ENCODE measurements at regions not wholly inside any gene's neighbourhood (a gene's known extent, or its start where the extent isn't known, plus 50 kb on each side); places are given as distances from the start of the nearest gene placed in this dataset.
A peak's percentile ranks its signal among the peaks of the same experiment; 100 is the strongest.

DNA sequence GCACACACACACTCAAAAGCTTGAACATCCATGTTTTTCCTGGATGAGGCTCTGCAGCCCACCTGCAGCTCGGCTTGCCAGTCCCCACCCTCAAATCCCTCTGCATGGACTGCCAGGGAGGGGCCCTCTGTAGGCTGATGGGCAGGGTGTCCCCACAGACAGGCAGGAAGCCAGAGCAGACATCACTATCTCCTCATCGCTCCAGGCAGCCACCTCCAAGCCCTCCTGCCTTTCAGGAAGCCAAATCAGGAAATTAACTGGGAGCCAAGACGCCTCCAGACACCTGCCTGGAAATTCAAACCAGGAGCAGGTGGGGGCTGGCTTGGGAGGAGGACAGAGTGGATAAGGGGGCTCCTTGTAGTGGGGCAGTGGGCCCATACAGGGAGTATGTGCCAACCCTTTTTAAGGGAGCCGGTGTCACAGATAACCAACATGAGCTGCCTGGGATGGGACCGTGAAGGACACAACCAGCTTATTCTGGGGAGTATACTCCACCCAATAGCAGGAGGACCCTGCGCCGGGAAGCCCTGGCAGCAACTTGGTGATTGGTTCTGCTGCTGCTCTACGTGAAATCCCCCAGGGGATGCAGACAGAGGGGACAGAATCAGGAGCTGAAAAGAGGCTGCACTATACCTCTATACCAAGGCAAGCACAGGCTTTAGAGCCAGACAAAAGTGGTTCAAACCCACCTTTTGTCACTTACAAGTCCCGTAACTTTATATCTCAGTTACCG is 139.1 kb downstream of the CCT6B start:
- intact Hi-C loops (cut with micrococcal nuclease), result no loop called here
- Mint-ChIP-seq H3K27ac (no peak overlapping the region), H3K4me1 (ENCODE audit: low read depth) (peaks cover 14% of the 10 kb centered on the region), H3K4me3 (no peak overlapping the region), H3K27me3 (ENCODE audit: low read depth) (no peaks in the 10 kb centered on the region), H3K9me3 (no peaks in the 10 kb centered on the region), H3K36me3 (ENCODE audit: low read depth) (no peaks in the 10 kb centered on the region)
- no peak for DNase-seq
- CTCF ChIA-PET, result no interaction called here

DNA sequence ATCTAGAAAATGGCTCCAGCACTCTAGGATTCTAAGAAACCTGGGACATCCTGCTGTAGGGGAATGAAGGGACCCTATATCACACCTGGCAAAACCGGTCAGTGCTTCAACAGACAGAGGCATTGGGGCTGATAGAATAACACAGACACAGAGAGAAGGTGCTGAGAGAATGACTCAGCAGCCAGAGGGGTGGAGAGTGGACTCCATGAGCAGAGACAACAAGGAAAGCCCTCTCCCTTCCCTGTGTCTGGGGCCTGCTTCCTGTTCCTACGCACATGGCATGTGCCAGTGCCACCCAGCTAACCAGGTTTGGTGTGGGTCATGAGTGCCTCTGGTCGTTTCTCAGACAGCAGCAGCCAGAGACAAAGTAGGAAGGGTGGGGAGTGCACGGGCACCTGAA is 140.3 kb downstream of the CCT6B start:
- CTCF ChIA-PET, result no interaction called here
- Mint-ChIP-seq H3K4me1 (ENCODE audit: low read depth) (peaks cover 14% of the 10 kb centered on the region), H3K9me3 (no peaks in the 10 kb centered on the region), H3K27me3 (ENCODE audit: low read depth) (no peaks in the 10 kb centered on the region), H3K36me3 (ENCODE audit: low read depth) (no peaks in the 10 kb centered on the region), H3K4me3 (no peak overlapping the region), H3K27ac (no peak overlapping the region)
- intact Hi-C loops (cut with micrococcal nuclease), result no loop called here
- no peak for DNase-seq

DNA sequence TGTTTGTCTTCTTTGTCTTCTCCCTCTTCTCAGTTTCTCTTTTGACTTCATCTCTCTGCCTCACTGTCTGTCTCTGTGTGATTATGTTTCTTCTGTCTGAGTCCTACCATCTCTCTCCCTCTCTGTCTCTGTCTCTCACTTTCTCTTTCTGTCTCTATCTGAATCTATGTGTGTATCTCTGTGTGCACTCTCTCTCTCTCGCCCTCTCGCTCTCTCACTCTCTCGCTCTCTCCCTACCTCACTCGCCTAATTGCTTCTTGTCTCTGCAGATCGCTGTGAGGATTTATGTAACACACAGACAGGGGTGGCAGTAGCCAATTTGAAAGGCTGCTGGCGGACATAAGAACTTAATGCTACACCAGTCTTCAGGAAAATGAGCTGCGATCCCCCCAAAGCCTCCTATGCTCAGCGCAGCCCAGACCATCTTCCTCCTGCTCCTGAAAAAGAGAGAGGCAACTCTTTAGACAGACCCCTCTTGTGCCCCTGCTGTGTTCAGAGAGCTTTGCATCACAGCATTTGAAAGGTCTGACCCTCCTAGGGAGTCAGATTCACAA is 140.9 kb downstream of the CCT6B start:
- H3K4me3 Mint-ChIP-seq, result no peak overlapping the region
- peak; percentile 18 for DNase-seq
- H3K4me1 Mint-ChIP-seq (ENCODE audit: low read depth), result peaks cover 14% of the 10 kb centered on the region
- no peaks in the 10 kb centered on the region for H3K27me3 Mint-ChIP-seq (ENCODE audit: low read depth)
- intact Hi-C loops (cut with micrococcal nuclease), result no loop called here
- H3K36me3 Mint-ChIP-seq (ENCODE audit: low read depth), result no peaks in the 10 kb centered on the region
- H3K27ac Mint-ChIP-seq, result no peak overlapping the region
- H3K9me3 Mint-ChIP-seq, result no peaks in the 10 kb centered on the region
- CTCF ChIA-PET, result no interaction called here

DNA sequence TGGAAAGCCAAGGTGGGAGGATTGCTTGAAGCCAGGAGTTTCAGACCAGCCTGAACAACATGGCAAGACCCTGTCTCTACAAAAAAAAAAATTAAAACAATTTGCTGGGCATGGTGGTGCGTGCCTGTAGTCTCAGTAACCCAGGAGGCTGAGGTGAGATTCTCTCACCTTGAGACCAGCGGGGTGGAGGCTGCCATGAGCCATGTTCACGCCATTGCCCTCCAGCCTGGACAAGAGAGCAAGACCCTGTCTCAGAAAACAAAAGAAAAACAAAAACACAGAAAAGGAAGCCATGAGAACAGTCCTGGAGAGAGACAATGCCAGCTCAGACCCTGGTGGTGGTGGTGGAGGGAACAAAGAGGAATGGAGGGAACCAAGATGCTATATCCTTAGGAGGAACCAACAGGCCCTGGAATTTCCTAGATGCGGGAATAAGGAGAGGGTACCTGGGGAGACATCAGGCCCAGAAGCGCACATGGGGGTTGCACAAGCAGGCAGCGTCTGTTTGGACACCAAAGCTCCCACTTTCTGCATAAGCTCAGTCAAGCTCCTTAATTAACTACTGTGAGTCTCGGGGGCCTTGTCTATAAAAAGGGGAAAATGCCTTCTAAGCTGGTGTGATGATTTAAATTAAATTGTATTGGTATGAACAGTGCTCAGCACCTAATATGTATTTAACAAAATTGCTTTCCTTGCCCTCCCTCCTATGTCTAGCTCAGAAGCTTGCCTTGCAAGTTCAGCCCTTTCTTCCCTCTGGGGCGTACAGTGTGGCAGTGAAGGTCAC is 143.8 kb downstream of the CCT6B start:
- no peak overlapping the region for H3K27ac Mint-ChIP-seq
- no peak overlapping the region for H3K4me3 Mint-ChIP-seq
- peaks cover 14% of the 10 kb centered on the region for H3K4me1 Mint-ChIP-seq (ENCODE audit: low read depth)
- no peaks in the 10 kb centered on the region for H3K36me3 Mint-ChIP-seq (ENCODE audit: low read depth)
- no peak for DNase-seq
- CTCF ChIA-PET, result no interaction called here
- intact Hi-C loops (cut with micrococcal nuclease), result no loop called here
- no peaks in the 10 kb centered on the region for H3K9me3 Mint-ChIP-seq
- H3K27me3 Mint-ChIP-seq (ENCODE audit: low read depth), result no peaks in the 10 kb centered on the region

DNA sequence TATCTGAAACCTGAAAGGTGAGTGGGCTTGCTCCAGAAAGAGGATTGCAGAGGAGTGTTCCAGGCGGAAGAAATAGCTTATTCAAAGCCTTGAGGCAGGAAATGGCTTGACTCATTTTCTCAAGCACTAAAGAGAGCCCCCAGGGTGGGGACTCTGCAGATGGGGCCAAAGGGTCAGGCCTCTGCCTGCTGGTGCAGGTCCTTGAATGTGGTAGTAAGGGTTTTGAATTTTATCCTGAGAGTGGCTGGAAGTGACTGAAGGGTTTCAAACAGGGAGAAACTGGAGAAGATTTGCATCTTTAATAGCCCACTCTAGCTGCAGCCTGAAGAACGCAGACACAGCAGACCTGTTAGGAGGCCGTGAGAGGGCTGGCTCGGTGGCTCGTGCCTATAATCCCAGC is 144.4 kb downstream of the CCT6B start:
- no peaks in the 10 kb centered on the region for H3K9me3 Mint-ChIP-seq
- intact Hi-C loops (cut with micrococcal nuclease), result no loop called here
- H3K4me3 Mint-ChIP-seq, result no peak overlapping the region
- CTCF ChIA-PET, result no interaction called here
- no peaks in the 10 kb centered on the region for H3K36me3 Mint-ChIP-seq (ENCODE audit: low read depth)
- H3K27ac Mint-ChIP-seq, result no peak overlapping the region
- H3K27me3 Mint-ChIP-seq (ENCODE audit: low read depth), result no peaks in the 10 kb centered on the region
- H3K4me1 Mint-ChIP-seq (ENCODE audit: low read depth), result peaks cover 14% of the 10 kb centered on the region
- no peak for DNase-seq

DNA sequence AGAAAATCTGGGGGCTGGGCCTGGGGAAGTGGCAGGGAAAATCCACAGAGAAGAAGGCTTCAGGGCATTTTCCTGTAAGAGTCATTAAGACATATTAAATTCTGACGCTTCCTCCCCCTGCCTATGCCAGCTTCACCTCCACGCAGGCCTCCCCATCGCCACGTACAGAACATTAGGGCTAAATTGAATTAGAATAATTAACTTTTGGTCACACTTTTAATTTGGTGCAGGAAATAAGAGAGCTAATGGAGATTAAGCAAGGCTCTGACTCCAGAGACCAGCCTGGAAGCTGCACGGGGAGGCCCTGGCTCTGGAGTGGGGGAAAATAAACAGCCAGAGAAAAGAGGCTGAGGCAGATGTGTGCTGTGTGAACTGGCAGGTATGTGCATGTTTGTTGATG is 148.0 kb downstream of the CCT6B start:
- Mint-ChIP-seq H3K27ac (no peak overlapping the region), H3K36me3 (ENCODE audit: low read depth) (no peaks in the 10 kb centered on the region), H3K4me1 (ENCODE audit: low read depth) (no peaks in the 10 kb centered on the region), H3K4me3 (no peak overlapping the region), H3K27me3 (ENCODE audit: low read depth) (no peaks in the 10 kb centered on the region), H3K9me3 (no peaks in the 10 kb centered on the region)
- DNase-seq, result no peak
- intact Hi-C loops (cut with micrococcal nuclease), result no loop called here
- CTCF ChIA-PET, result no interaction called here

DNA sequence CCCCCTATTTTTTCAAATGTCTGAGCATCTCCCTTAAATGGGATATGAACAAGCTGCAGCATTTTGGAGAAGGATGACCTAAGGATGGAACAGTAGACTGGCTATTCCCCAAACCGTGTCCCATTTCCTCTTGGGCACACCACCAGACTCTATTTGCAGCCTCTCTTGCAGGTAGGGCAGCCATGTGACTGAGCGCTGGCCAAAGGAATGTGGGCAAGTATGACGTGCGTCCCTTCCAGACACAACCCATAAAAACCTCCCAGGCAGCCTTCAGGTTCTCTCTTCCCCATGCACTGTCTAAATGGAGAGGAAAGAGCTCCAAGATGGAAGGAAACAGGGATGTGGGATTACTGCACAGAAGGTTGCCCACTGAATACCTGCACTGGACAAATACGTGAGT is 149.7 kb downstream of the CCT6B start:
- intact Hi-C loops (cut with micrococcal nuclease), result no loop called here
- Mint-ChIP-seq H3K36me3 (ENCODE audit: low read depth) (no peaks in the 10 kb centered on the region), H3K27me3 (ENCODE audit: low read depth) (no peaks in the 10 kb centered on the region), H3K4me1 (ENCODE audit: low read depth) (no peaks in the 10 kb centered on the region), H3K9me3 (no peaks in the 10 kb centered on the region), H3K4me3 (no peak overlapping the region), H3K27ac (no peak overlapping the region)
- no peak for DNase-seq
- CTCF ChIA-PET, result no interaction called here

DNA sequence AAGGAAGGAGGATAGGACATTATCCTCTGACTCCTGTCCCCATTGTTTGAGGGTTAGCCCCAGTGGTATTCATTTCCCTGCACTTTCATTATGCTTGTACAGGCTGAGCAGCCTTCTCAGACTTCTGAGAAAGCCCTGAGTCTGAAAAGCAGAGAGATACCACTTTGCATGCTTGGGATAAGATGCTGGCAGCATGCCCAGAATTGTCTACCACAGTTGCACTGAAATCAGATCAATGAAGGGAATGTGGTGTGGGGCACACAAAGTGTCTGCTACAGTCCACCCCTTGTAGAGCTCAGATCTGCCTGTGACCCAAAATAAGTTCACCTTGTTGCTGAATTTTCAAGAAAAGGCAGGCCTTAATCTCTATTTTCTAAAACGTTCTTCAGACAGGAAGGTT is 160.6 kb downstream of the CCT6B start:
- Mint-ChIP-seq H3K4me3 (no peak overlapping the region), H3K27me3 (ENCODE audit: low read depth) (peaks cover 9% of the 10 kb centered on the region), H3K4me1 (ENCODE audit: low read depth) (no peaks in the 10 kb centered on the region), H3K27ac (no peak overlapping the region), H3K9me3 (no peaks in the 10 kb centered on the region), H3K36me3 (ENCODE audit: low read depth) (no peaks in the 10 kb centered on the region)
- intact Hi-C loops (cut with micrococcal nuclease), result no loop called here
- CTCF ChIA-PET, result no interaction called here
- no peak for DNase-seq

DNA sequence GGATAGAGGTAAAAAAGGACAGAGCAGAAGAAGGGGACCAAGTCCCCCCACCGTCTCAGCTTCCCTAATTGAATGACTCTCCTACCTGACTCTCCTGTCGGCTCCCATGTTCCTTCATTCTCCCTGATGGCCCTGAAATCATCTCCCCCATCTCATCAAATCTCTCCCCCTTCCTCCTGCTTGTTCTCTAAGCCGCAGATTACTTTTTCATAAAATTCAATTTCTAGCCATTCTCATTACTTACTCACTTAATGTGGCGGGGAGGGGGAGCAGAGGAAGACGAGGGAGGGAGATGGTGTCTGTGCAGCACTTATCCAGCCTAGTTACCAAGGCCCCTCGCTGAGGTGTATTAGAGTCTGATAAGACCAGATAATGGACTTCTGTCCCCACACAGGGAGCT is 161.5 kb downstream of the CCT6B start:
- peaks cover 9% of the 10 kb centered on the region for H3K27me3 Mint-ChIP-seq (ENCODE audit: low read depth)
- no peaks in the 10 kb centered on the region for H3K4me1 Mint-ChIP-seq (ENCODE audit: low read depth)
- CTCF ChIA-PET, result no interaction called here

DNA sequence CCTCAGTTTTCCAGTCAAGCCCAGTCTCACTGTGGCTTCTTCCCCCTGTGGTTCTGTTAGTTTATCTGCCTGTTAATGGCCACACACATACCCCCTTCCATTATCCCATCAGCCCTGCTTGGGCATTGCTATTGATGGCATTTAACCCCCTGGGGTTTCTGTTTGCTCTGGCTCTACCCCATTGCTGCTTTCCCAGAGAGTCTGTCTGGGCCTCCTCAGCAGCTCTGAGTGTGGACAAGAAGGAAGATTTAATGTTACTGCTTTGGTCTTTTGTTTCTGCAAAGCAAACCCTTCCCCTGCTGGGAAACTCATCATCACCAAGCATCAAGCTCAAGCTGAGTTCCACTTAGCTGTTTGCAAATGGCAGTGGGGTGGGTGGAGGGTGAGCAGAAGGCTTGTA is 162.7 kb downstream of the CCT6B start:
- no peak overlapping the region for H3K27ac Mint-ChIP-seq
- CTCF ChIA-PET, result interaction anchor here (0.6 kb wide), 1 partner anchor 1019 kb away, joined by 3 read pairs; no protein-coding TSS in a partner anchor
- intact Hi-C loops (cut with micrococcal nuclease), result loop anchor here (5.0 kb wide), 1 partner anchor 301 kb away; no protein-coding TSS in a partner anchor
- H3K36me3 Mint-ChIP-seq (ENCODE audit: low read depth), result no peaks in the 10 kb centered on the region
- peaks cover 9% of the 10 kb centered on the region for H3K27me3 Mint-ChIP-seq (ENCODE audit: low read depth)
- no peak overlapping the region for H3K4me3 Mint-ChIP-seq
- no peaks in the 10 kb centered on the region for H3K9me3 Mint-ChIP-seq
- H3K4me1 Mint-ChIP-seq (ENCODE audit: low read depth), result no peaks in the 10 kb centered on the region
- no peak for DNase-seq

More for the DNA sequence above, 161.5 kb downstream of the CCT6B start:
- intact Hi-C loops (cut with micrococcal nuclease), result loop anchor here (5.0 kb wide), 1 partner anchor 302 kb away; no protein-coding TSS in a partner anchor
- H3K9me3 Mint-ChIP-seq, result no peaks in the 10 kb centered on the region
- no peaks in the 10 kb centered on the region for H3K36me3 Mint-ChIP-seq (ENCODE audit: low read depth)
- no peak overlapping the region for H3K4me3 Mint-ChIP-seq
- no peak overlapping the region for H3K27ac Mint-ChIP-seq
- no peak for DNase-seq

DNA sequence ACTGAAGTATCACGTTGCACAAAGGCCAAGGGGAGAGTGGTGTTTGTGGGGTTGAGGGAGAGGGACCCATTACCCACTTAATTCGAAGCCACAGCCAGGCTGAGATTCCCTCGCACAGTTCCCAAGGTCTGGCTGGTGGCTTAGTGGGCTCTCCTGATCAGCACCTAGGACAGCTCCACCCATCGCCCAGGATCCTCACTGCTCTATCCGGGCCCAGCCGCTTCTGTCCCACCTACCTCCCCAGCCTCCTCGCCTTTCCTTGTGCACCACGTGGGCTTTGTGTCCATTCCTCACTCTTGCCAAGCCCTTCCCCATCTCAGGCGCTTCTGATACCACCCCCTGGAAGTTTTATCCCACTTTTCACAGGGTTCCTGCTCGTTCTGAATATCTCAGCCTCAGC is 163.5 kb downstream of the CCT6B start:
- Mint-ChIP-seq H3K36me3 (ENCODE audit: low read depth) (no peaks in the 10 kb centered on the region), H3K9me3 (no peaks in the 10 kb centered on the region), H3K4me1 (ENCODE audit: low read depth) (no peaks in the 10 kb centered on the region), H3K27ac (no peak overlapping the region), H3K4me3 (no peak overlapping the region), H3K27me3 (ENCODE audit: low read depth) (peaks cover 9% of the 10 kb centered on the region)
- CTCF ChIA-PET, result no interaction called here
- intact Hi-C loops (cut with micrococcal nuclease), result loop anchor here (5.0 kb wide), 1 partner anchor 300 kb away; no protein-coding TSS in a partner anchor
- DNase-seq, result peak; percentile 51

DNA sequence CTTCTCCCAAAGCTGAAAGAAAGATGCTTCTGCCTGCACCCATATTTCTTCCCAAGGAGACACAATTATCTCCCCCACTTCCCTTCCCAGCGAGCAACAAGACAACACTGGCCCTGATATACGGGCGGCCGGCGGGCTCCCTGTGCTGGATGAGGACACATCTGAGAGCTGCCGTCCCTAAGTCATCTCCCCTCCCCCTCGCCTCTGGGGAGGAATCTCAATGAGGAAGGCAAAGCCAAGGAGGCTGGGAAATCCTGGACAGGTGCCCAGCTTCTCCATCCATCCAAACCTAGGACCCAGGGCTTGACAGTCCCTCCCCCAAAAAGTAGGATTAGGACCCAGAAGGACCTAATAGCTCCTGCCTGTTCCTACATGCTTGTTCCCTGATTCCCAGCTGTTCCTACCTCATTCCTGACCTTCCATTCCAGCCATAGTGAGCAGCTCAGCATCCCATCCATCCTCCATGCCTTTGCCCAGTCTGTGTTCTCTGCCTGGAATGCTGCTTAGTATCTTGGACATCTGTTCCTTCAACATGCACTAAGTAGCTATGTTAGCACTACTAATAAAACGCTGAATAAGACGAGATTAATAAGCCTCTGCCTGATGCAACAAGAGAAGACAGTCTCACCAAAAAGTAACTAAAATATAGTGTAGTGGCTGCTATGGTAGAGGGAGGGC is 167.9 kb downstream of the CCT6B start:
- intact Hi-C loops (cut with micrococcal nuclease), result no loop called here
- peaks cover 6% of the 10 kb centered on the region for H3K27me3 Mint-ChIP-seq (ENCODE audit: low read depth)
- no peaks in the 10 kb centered on the region for H3K9me3 Mint-ChIP-seq
- no peaks in the 10 kb centered on the region for H3K4me1 Mint-ChIP-seq (ENCODE audit: low read depth)
- H3K27ac Mint-ChIP-seq, result no peak overlapping the region
- CTCF ChIA-PET, result no interaction called here
- H3K4me3 Mint-ChIP-seq, result no peak overlapping the region
- DNase-seq, result no peak
- no peaks in the 10 kb centered on the region for H3K36me3 Mint-ChIP-seq (ENCODE audit: low read depth)
